Hepatocyte (in vitro differentiated cells): ENCODE measurements at regions not wholly inside any gene's neighbourhood (a gene's known extent, or its start where the extent isn't known, plus 50 kb on each side); places are given as distances from the start of the nearest gene placed in this dataset.

Experiments
- EZH2 ChIP-seq: fragments of 200-600 bp; sonication (generic); IDR thresholded peaks from 2 replicates; pipeline ENCODE4 v1.6.1; 2016; ENCODE audit warnings: antibody characterized with exemption, mild to moderate bottlenecking, borderline replicate concordance
- EZH2phosphoT487 ChIP-seq: fragments of 200-600 bp; sonication (generic); IDR thresholded peaks from one replicate; pipeline ENCODE4 v1.6.1; 2018; ENCODE audit warnings: antibody characterized with exemption, mild to moderate bottlenecking, low read depth, moderate library complexity; ENCODE audit not compliant: unreplicated experiment, severe bottlenecking
- TF ChIP-seq, protein P1 (sequence below): fragments of 200-600 bp; sonication (generic); IDR thresholded peaks from 2 replicates; pipeline ENCODE4 v1.5.1; 2016; ENCODE audit warnings: antibody characterized with exemption, mild to moderate bottlenecking; ENCODE audit not compliant: poor library complexity

DNA sequence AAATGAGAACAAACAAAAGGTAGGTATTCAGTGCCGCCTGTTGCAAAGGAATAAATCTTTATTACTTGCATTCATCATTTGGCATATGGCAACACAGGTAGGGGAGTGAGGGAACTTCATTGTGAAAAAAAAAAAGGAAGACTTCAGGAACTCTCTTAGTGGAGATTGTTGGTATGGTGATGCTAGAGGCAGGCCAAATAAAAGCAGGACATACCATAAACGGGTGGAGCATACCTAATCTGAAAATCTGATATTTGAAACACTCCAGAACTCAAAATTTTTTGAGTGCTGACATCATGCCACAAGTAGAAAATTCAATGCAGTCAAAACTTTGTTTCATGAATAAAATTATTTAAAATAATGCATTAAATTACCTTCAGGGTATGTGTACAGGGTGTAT lies 425.8 kb upstream of the SYT4 start:
- TF ChIP-seq, protein P1, sequence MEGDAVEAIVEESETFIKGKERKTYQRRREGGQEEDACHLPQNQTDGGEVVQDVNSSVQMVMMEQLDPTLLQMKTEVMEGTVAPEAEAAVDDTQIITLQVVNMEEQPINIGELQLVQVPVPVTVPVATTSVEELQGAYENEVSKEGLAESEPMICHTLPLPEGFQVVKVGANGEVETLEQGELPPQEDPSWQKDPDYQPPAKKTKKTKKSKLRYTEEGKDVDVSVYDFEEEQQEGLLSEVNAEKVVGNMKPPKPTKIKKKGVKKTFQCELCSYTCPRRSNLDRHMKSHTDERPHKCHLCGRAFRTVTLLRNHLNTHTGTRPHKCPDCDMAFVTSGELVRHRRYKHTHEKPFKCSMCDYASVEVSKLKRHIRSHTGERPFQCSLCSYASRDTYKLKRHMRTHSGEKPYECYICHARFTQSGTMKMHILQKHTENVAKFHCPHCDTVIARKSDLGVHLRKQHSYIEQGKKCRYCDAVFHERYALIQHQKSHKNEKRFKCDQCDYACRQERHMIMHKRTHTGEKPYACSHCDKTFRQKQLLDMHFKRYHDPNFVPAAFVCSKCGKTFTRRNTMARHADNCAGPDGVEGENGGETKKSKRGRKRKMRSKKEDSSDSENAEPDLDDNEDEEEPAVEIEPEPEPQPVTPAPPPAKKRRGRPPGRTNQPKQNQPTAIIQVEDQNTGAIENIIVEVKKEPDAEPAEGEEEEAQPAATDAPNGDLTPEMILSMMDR: no peak
- no peak for TF ChIP-seq EZH2
- TF ChIP-seq EZH2phosphoT487: no peak
